GM18511 (cell line): ENCODE measurements at regions not wholly inside any gene's neighbourhood (a gene's known extent, or its start where the extent isn't known, plus 50 kb on each side); places are given as distances from the start of the nearest gene placed in this dataset.
A peak's percentile ranks its signal among the peaks of the same experiment; 100 is the strongest.
"Not testable (repeated sequence)": the region's sequence is repeated elsewhere in the genome, so short reads cannot be mapped to it uniquely, and the experiment has no call there.

Experiments
- ATAC-seq: cut with Tn5 transposase; IDR thresholded peaks from one replicate; pipeline ENCODE4 v1.9.1; 2021; ENCODE audit warnings: mild to moderate bottlenecking, moderate library complexity; ENCODE audit not compliant: unreplicated experiment

GRCh38 chr12:54713876-54714275 lies 65.7 kb upstream of the DCD start:
- ATAC-seq, result not testable (repeated sequence)

- ATAC-seq, result no peak
These were observed 63.5 kb upstream of the DCD start for GRCh38 chr12:54711669-54712068.

DNA sequence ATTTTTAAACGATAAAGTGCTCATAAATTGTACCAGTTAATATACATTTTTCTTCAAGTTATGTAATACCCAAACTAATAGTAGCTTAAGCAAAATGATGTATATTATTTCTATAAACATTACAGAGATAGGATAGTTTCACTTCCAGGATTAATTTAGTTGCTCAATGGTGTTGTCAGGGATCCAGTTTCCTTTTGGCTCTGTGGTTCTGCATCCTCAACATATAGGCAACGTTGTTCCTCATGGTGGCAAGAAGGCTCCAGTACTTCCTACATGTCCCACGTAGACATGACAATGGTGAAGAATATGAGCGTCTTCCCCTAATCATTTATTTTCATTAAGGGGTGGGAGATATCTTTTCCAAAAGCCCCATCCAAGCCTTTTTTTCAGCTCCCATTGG lies 60.7 kb upstream of the DCD start:
- no peak for ATAC-seq

- ATAC-seq, result no peak
These were observed 56.0 kb upstream of the DCD start for GRCh38 chr12:54704202-54704601.

GRCh38 chr12:54701940-54702592 lies 53.9 kb upstream of the DCD start:
- ATAC-seq, result peak; percentile 46

DNA sequence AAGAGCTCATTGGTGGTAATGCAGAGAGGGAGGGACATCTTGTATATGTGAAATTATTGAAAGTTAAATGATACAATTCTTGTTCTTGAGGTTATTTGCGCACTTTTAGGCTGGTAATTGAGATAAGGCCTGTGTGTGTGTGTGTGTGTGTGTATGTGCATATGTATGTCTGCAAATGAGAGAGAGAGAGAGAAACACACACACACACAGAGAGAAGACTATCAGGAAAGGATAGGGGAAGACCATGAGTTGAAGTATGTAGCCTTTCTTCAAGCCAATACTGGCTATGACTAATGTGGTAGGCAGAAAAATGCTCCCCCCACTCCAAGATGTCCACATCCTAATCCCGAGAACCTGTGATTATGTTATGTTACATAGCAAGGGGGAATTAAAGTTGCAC lies 52.7 kb upstream of the DCD start:
- ATAC-seq, result no peak

- no peak for ATAC-seq
These were observed 52.1 kb upstream of the DCD start for GRCh38 chr12:54700301-54700700.
